ENCODE measurements at regions not wholly inside any gene's neighbourhood (a gene's known extent, or its start where the extent isn't known, plus 50 kb on each side); places are given as distances from the start of the nearest gene placed in this dataset.

DNA sequence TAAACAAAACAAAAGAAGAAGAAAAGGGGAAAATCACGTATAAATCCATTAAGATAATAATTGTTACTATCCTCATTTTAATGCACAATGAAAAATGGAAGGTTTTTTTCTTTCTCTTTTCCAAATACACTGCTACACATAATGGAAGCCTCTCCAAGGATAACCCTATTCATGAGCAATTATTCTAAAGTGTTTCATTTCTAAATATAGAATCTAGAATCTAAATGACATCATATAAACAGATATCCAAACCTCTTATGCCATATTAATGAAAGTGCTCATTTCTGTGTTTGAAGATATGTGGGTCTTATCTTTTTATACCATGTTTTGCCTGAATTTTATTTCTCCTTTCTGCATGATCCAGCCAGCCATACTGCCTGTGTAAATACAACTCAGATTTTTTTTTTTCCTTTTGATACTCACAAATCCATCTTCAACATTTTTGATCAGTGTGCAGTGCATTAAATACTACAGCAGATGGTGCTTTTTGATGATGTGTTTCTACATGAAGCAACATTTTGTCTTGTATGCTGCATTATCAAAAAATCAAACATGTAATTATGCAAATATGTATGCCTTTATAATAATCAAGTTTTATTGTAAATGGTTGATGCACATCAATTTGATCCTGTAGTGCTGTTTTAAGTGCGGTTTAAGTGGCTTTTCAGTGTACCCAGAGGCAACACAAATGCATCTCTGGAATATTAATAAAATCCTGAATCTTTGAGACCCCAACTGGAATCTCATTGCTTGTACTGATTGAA, 625.6 kb upstream of the PTBP2 start:
- Histone ChIP-seq H3K4me3 (ENCODE audit: low read length) (no peak overlapping the region), H3K4me1 (ENCODE audit: insufficient read depth, low read length) (no peaks in the 10 kb centered on the region), H3K27me3 (ENCODE audit: control insufficient read depth in 1 of 2, insufficient read depth in 2 of 2, low read length in 2 of 2) (no peaks in the 10 kb centered on the region), H3K36me3 (ENCODE audit: insufficient read depth, low read length) (no peaks in the 10 kb centered on the region), H3K9me3 (ENCODE audit: control insufficient read depth in 1 of 2, insufficient read depth in 1 of 2, low read length in 2 of 2) (no peaks in the 10 kb centered on the region), H3K27ac (ENCODE audit: low read depth in 1 of 2, low read length in 2 of 2) (no peak overlapping the region)
- intact Hi-C loops (cut with DNase I, micrococcal nuclease) = no loop called here
- Mint-ChIP-seq H3K4me1 (ENCODE audit: low read depth) (no peaks in the 10 kb centered on the region), H3K27me3 (no peaks in the 10 kb centered on the region), H3K4me3 (no peak overlapping the region), H3K27ac (no peak overlapping the region), H3K36me3 (ENCODE audit: low read depth) (no peaks in the 10 kb centered on the region), H3K9me3 (peaks cover 2% of the 10 kb centered on the region)
- ChIA-PET CTCF (no interaction called here), POLR2A (no interaction called here)
- ATAC-seq (ENCODE audit: poor library complexity) = no peak
- DNase-seq = no peak
- TF ChIP-seq, protein P1, sequence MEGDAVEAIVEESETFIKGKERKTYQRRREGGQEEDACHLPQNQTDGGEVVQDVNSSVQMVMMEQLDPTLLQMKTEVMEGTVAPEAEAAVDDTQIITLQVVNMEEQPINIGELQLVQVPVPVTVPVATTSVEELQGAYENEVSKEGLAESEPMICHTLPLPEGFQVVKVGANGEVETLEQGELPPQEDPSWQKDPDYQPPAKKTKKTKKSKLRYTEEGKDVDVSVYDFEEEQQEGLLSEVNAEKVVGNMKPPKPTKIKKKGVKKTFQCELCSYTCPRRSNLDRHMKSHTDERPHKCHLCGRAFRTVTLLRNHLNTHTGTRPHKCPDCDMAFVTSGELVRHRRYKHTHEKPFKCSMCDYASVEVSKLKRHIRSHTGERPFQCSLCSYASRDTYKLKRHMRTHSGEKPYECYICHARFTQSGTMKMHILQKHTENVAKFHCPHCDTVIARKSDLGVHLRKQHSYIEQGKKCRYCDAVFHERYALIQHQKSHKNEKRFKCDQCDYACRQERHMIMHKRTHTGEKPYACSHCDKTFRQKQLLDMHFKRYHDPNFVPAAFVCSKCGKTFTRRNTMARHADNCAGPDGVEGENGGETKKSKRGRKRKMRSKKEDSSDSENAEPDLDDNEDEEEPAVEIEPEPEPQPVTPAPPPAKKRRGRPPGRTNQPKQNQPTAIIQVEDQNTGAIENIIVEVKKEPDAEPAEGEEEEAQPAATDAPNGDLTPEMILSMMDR (IDR thresholded peaks at IDR 0.05) = no peak

DNA sequence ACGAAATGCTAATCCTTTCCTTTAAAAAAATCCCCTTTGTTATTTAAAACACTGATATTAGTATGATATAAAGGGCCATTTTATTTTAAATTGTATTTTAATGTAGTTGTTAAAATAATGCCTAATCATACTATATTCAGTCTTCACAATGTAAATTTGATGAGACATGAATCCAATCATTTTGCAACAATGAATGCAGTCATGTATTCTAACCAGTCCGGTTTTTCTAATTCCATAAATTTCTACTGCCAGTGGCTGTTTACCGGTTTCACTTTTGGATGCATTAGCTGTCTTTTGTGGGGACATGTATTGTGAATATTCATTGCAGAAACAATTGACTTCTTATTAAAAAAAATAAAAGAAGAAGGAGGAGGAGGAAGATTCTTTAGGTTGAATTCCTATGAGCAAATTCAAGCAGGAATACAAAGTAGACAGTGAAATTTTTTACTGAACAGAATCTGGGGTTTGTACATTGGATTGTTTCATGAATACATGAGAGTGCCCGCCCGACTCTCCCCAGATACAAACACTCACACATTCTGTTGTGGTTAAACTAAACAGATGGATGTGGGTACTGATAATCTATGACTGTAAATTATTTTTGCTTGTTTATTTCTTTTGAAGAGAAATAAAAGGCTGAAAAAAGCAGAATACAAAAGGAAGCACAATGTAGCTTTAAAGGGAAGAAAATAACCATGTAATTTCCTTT, 624.8 kb upstream of the PTBP2 start:
- intact Hi-C loops (cut with DNase I, micrococcal nuclease) = no loop called here
- H3K27ac Mint-ChIP-seq = no peak overlapping the region
- no peaks in the 10 kb centered on the region for H3K36me3 Mint-ChIP-seq (ENCODE audit: low read depth)
- no peaks in the 10 kb centered on the region for H3K4me1 Mint-ChIP-seq (ENCODE audit: low read depth)
- H3K27ac ChIP-seq (ENCODE audit: low read depth in 1 of 2, low read length in 2 of 2) = no peak overlapping the region
- DNase-seq = no peak
- no peaks in the 10 kb centered on the region for H3K4me1 ChIP-seq (ENCODE audit: insufficient read depth, low read length)
- no peak for ATAC-seq (ENCODE audit: poor library complexity)
- H3K36me3 ChIP-seq (ENCODE audit: insufficient read depth, low read length) = no peaks in the 10 kb centered on the region
- CTCF ChIA-PET = no interaction called here
- TF ChIP-seq, protein P1 (IDR thresholded peaks at IDR 0.05) = no peak
- no peaks in the 10 kb centered on the region for H3K9me3 ChIP-seq (ENCODE audit: control insufficient read depth in 1 of 2, insufficient read depth in 1 of 2, low read length in 2 of 2)
- no peaks in the 10 kb centered on the region for H3K27me3 Mint-ChIP-seq
- peaks cover 2% of the 10 kb centered on the region for H3K9me3 Mint-ChIP-seq
- POLR2A ChIA-PET = no interaction called here
- no peaks in the 10 kb centered on the region for H3K27me3 ChIP-seq (ENCODE audit: control insufficient read depth in 1 of 2, insufficient read depth in 2 of 2, low read length in 2 of 2)
- no peak overlapping the region for H3K4me3 ChIP-seq (ENCODE audit: low read length)
- H3K4me3 Mint-ChIP-seq = no peak overlapping the region

DNA sequence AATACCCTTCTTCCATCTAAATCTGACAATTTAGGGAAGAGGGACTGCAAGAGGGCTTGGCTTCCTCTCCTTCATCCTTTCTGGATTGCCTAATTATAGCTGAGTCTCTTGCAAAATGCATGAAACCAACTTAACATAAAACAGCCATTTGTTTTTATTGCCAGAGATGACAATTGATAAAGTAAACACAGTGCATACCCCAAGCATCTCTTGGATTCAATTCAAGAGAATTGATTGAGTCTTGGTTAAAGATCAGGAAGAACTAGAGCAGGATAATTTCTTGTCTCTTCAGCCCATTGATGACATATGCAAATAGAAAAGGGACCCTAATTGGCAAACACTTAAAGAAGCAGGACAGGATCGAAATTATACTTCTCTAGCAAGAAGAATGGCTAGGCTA, 617.1 kb upstream of the PTBP2 start:
- CTCF ChIA-PET = no interaction called here
- H3K27me3 Mint-ChIP-seq = no peaks in the 10 kb centered on the region
- DNase-seq (no peak), ATAC-seq (ENCODE audit: poor library complexity) (no peak)
- H3K4me1 Mint-ChIP-seq (ENCODE audit: low read depth) = no peaks in the 10 kb centered on the region
- H3K4me1 ChIP-seq (ENCODE audit: insufficient read depth, low read length) = no peaks in the 10 kb centered on the region
- H3K27me3 ChIP-seq (ENCODE audit: control insufficient read depth in 1 of 2, insufficient read depth in 2 of 2, low read length in 2 of 2) = no peaks in the 10 kb centered on the region
- H3K9me3 Mint-ChIP-seq = peaks cover 4% of the 10 kb centered on the region
- no peak overlapping the region for H3K27ac Mint-ChIP-seq
- POLR2A ChIA-PET = no interaction called here
- H3K4me3 ChIP-seq (ENCODE audit: low read length) = no peak overlapping the region
- no peaks in the 10 kb centered on the region for H3K36me3 Mint-ChIP-seq (ENCODE audit: low read depth)
- TF ChIP-seq, protein P1 (IDR thresholded peaks at IDR 0.05) = no peak
- intact Hi-C loops (cut with DNase I, micrococcal nuclease) = no loop called here
- no peak overlapping the region for H3K27ac ChIP-seq (ENCODE audit: low read depth in 1 of 2, low read length in 2 of 2)
- H3K4me3 Mint-ChIP-seq = no peak overlapping the region
- H3K36me3 ChIP-seq (ENCODE audit: insufficient read depth, low read length) = no peaks in the 10 kb centered on the region
- H3K9me3 ChIP-seq (ENCODE audit: control insufficient read depth in 1 of 2, insufficient read depth in 1 of 2, low read length in 2 of 2) = no peaks in the 10 kb centered on the region
